ENCODE measurements at regions not wholly inside any gene's neighbourhood (a gene's known extent, or its start where the extent isn't known, plus 50 kb on each side); places are given as distances from the start of the nearest gene placed in this dataset.
"Not testable (repeated sequence)": the region's sequence is repeated elsewhere in the genome, so short reads cannot be mapped to it uniquely, and the experiment has no call there.

- H3K4ac ChIP-seq (ENCODE audit: low read depth, low read length); H2AK9ac ChIP-seq (replicated peaks; ENCODE audit: low read depth, low read length, poor library complexity); H2BK15ac ChIP-seq (ENCODE audit: low read depth, low read length); H3K9me1 ChIP-seq (ENCODE audit: insufficient read depth, low read length); H3K18ac ChIP-seq (ENCODE audit: low read depth, low read length); H3K4me1 ChIP-seq (ENCODE audit: control insufficient read depth, insufficient read depth, low read length); H3K36me3 ChIP-seq (ENCODE audit: control insufficient read depth, insufficient read depth, low read length); H3K56ac ChIP-seq (ENCODE audit: extremely low read depth, insufficient read depth, low read length); POLR2A ChIA-PET (ENCODE audit: unreplicated experiment); H2BK5ac ChIP-seq (ENCODE audit: low read depth, low read length, poor library complexity, severe bottlenecking); H4K8ac ChIP-seq (ENCODE audit: low read depth in 2 of 2, low read length in 2 of 2); H4K91ac ChIP-seq (ENCODE audit: insufficient read depth, low read depth, low read length); H3K79me1 ChIP-seq (ENCODE audit: low read depth in 1 of 2, low read length in 2 of 2); dilution Hi-C loops (cut with HindIII; ENCODE audit: low sequenced_read_pairs, unreplicated experiment); DNase-seq; H3K27ac ChIP-seq (ENCODE audit: insufficient read depth, low read length); H3K4me3 ChIP-seq (ENCODE audit: insufficient read depth, low read depth, low read length); H4K20me1 ChIP-seq (ENCODE audit: insufficient read depth, low read length); H2AK5ac ChIP-seq (ENCODE audit: low read depth, low read length); H2BK120ac ChIP-seq (ENCODE audit: low read depth, low read length); intact Hi-C loops (cut with micrococcal nuclease); CTCF ChIA-PET; H3K23ac ChIP-seq (ENCODE audit: low read depth, low read length); H3K27me3 ChIP-seq (ENCODE audit: control insufficient read depth, insufficient read depth, low read length); H3K9me3 ChIP-seq (ENCODE audit: control insufficient read depth, insufficient read depth, low read length); BruUV-seq (replicated peaks); H2BK20ac ChIP-seq (ENCODE audit: low read depth, low read length); H3K14ac ChIP-seq (replicated peaks; ENCODE audit: low read depth, low read length); ATAC-seq (ENCODE audit: low read depth); H3K9ac ChIP-seq (ENCODE audit: low read depth, low read length); H2AFZ ChIP-seq (replicated peaks; ENCODE audit: low read length, poor library complexity); H3K4me2 ChIP-seq (ENCODE audit: low read depth, low read length); in situ Hi-C loops (cut with MboI; ENCODE audit: low sequenced_read_pairs); H4K5ac ChIP-seq (ENCODE audit: low read depth, low read length): not testable (repeated sequence)
- WGBS, 2 experiments (ENCODE audit: extremely low coverage in 2 of 2, insufficient read length in 1 of 2) = no CpG with 5 or more reads among the region's 1 CpG
Measured at GRCh38 chr14:54030996-54031395, 74.4 kb upstream of the BMP4 start.

DNA sequence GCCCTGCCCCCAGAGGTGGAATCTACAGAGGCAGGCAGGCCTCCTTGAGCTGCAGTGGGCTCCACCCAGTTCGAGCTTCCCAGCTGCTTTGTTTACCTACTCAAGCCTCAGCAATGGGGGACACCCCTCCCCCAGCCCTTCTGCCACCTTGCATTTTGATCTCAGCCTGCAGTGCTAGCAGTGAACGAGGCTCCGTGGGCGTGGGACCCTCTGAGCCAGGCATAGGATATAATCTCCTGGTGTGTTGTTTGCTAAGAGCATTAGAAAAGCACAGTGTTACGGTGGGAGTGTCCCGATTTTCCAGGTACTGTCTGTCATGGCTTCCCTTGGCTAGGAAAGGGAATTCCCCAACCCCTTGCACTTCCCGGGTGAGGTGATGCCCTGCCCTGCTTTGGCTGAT is 76.7 kb upstream of the BMP4 start:
- H3K18ac ChIP-seq (ENCODE audit: low read depth, low read length); H2BK5ac ChIP-seq (ENCODE audit: low read depth, low read length, poor library complexity, severe bottlenecking); H3K14ac ChIP-seq (replicated peaks; ENCODE audit: low read depth, low read length); POLR2A ChIA-PET (ENCODE audit: unreplicated experiment); H3K27me3 ChIP-seq (ENCODE audit: control insufficient read depth, insufficient read depth, low read length); H2BK15ac ChIP-seq (ENCODE audit: low read depth, low read length); H2BK120ac ChIP-seq (ENCODE audit: low read depth, low read length); intact Hi-C loops (cut with micrococcal nuclease); H3K27ac ChIP-seq (ENCODE audit: insufficient read depth, low read length); H3K4me1 ChIP-seq (ENCODE audit: control insufficient read depth, insufficient read depth, low read length); H4K91ac ChIP-seq (ENCODE audit: insufficient read depth, low read depth, low read length); H2AFZ ChIP-seq (replicated peaks; ENCODE audit: low read length, poor library complexity); H3K9me3 ChIP-seq (ENCODE audit: control insufficient read depth, insufficient read depth, low read length); in situ Hi-C loops (cut with MboI; ENCODE audit: low sequenced_read_pairs); CTCF ChIA-PET; H3K23ac ChIP-seq (ENCODE audit: low read depth, low read length); DNase-seq; H3K4me2 ChIP-seq (ENCODE audit: low read depth, low read length); H4K5ac ChIP-seq (ENCODE audit: low read depth, low read length); H3K9ac ChIP-seq (ENCODE audit: low read depth, low read length); H3K79me1 ChIP-seq (ENCODE audit: low read depth in 1 of 2, low read length in 2 of 2); H4K8ac ChIP-seq (ENCODE audit: low read depth in 2 of 2, low read length in 2 of 2); H2BK20ac ChIP-seq (ENCODE audit: low read depth, low read length); dilution Hi-C loops (cut with HindIII; ENCODE audit: low sequenced_read_pairs, unreplicated experiment); H3K56ac ChIP-seq (ENCODE audit: extremely low read depth, insufficient read depth, low read length); H2AK9ac ChIP-seq (replicated peaks; ENCODE audit: low read depth, low read length, poor library complexity); H3K9me1 ChIP-seq (ENCODE audit: insufficient read depth, low read length); H3K4me3 ChIP-seq (ENCODE audit: insufficient read depth, low read depth, low read length); H3K36me3 ChIP-seq (ENCODE audit: control insufficient read depth, insufficient read depth, low read length); H2AK5ac ChIP-seq (ENCODE audit: low read depth, low read length); ATAC-seq (ENCODE audit: low read depth); H4K20me1 ChIP-seq (ENCODE audit: insufficient read depth, low read length); H3K4ac ChIP-seq (ENCODE audit: low read depth, low read length); BruUV-seq (replicated peaks): not testable (repeated sequence)
- WGBS, 2 experiments (ENCODE audit: extremely low coverage in 2 of 2, insufficient read length in 1 of 2) = 100% methylated on average over 1 of the region's 7 CpGs; no CpG with 5 or more reads in 1 of the 2 experiments
